H1 (cell line): ENCODE measurements at regions not wholly inside any gene's neighbourhood (a gene's known extent, or its start where the extent isn't known, plus 50 kb on each side); places are given as distances from the start of the nearest gene placed in this dataset.

Experiments
- CTCF ChIA-PET: fragments of 300-600 bp; sonication (Branson Sonifier 250); formaldehyde crosslinking; loops from one replicate; lab custom pipeline; 2021; ENCODE audit not compliant: partially characterized antibody; lab: Charles Lee
- POLR2A ChIA-PET: fragments of 300-600 bp; sonication (Branson Sonifier 250); formaldehyde crosslinking; loops from one replicate; lab custom pipeline; 2021; ENCODE audit warnings: inconsistent platforms; ENCODE audit not compliant: partially characterized antibody; lab: Charles Lee
- DNase-seq, 2 experiments: peaks; one replicate each; pipeline versions ENCODE4 v3.0.0 to v3.0.0-alpha.2; 2010 to 2022; ENCODE audit warnings: low spot score in 2 of 2, low read depth in 1 of 2, mixed read lengths in 1 of 2
- FAIRE-seq: peaks from 2 replicates; lab custom pipeline; 2011; peaks lifted over from hg19 to GRCh38; lab: Jason Lieb, UNC
- H2AFZ ChIP-seq: 2 replicates; pipeline ENCODE4 v1.8.1; 2012; ENCODE audit warnings: low read length, inconsistent platforms
- H2AK5ac ChIP-seq: 2 replicates; pipeline ENCODE4 v1.6.1; 2013; ENCODE audit warnings: low read depth, low read length
- H2BK120ac ChIP-seq: replicated peaks from 2 replicates; pipeline ENCODE3; 2013; ENCODE audit warnings: low read depth, low read length, inconsistent platforms
- H2BK12ac ChIP-seq: 2 replicates; pipeline ENCODE4 v1.6.1; 2013; ENCODE audit warnings: low read depth, low read length
- H2BK15ac ChIP-seq: 2 replicates; pipeline ENCODE4 v1.6.1; 2013; ENCODE audit warnings: low read length
- H2BK20ac ChIP-seq: 2 replicates; pipeline ENCODE4 v1.6.1; 2013; ENCODE audit warnings: low read length
- H2BK5ac ChIP-seq: 2 replicates; pipeline ENCODE4 v1.6.1; 2013; ENCODE audit warnings: low read depth, low read length
- H3K14ac ChIP-seq: 2 replicates; pipeline ENCODE4 v1.6.1; 2013; ENCODE audit warnings: inconsistent platforms; ENCODE audit not compliant: insufficient read length
- H3K18ac ChIP-seq: 2 replicates; pipeline ENCODE4 v1.6.1; 2013; ENCODE audit warnings: low read length; ENCODE audit errors: extremely low read depth
- H3K23ac ChIP-seq: 2 replicates; pipeline ENCODE4 v1.6.1; 2013; ENCODE audit warnings: inconsistent platforms; ENCODE audit not compliant: insufficient read length
- H3K23me2 ChIP-seq: 2 replicates; pipeline ENCODE4 v1.6.1; 2013; ENCODE audit warnings: low read depth, low read length
- H3K27ac ChIP-seq: 2 replicates; pipeline ENCODE4 v1.6.1; 2011; ENCODE audit warnings: low read depth, low read length, inconsistent platforms
- H3K27me3 ChIP-seq, 4 experiments: replicated peaks in 1 of 4; 1 replicate in 1 of 4; 2 replicates in 3 of 4; pipeline versions ENCODE4 v1.6.1 to v1.8.1; 2011 to 2013; ENCODE audit warnings: low read length in 3 of 4, mild to moderate bottlenecking in 3 of 4, inconsistent platforms in 2 of 4, mixed read lengths in 2 of 4, moderate library complexity in 1 of 4; ENCODE audit not compliant: control insufficient read depth in 3 of 4, insufficient read depth in 3 of 4; ENCODE audit errors: extremely low read depth in 1 of 4
- H3K36me3 ChIP-seq, 4 experiments: 2 replicates each; pipeline versions ENCODE4 v1.6.1 to v1.8.1; 2011 to 2013; ENCODE audit warnings: mild to moderate bottlenecking in 4 of 4, low read length in 3 of 4, moderate library complexity in 2 of 4, control low read depth in 1 of 4, inconsistent platforms in 1 of 4; ENCODE audit not compliant: insufficient read depth in 4 of 4, control insufficient read depth in 2 of 4
- H3K4ac ChIP-seq: replicated peaks from 2 replicates; pipeline ENCODE3; 2013; ENCODE audit warnings: low read length, low read depth, mixed read lengths, inconsistent platforms; ENCODE audit not compliant: insufficient read length
- H3K4me1 ChIP-seq, 4 experiments: replicated peaks in 1 of 4; 1 replicate in 1 of 4; 2 replicates in 3 of 4; pipeline versions ENCODE4 v1.6.1 to v1.8.1; 2011 to 2013; ENCODE audit warnings: low read length in 3 of 4, inconsistent platforms in 2 of 4, mixed read lengths in 1 of 4; ENCODE audit not compliant: insufficient read depth in 4 of 4, control insufficient read depth in 3 of 4
- H3K4me2 ChIP-seq, 2 experiments: 2 replicates each; pipeline versions ENCODE4 v1.6.1 to v1.8.1; 2011 to 2013; ENCODE audit warnings: low read depth in 2 of 2, low read length in 2 of 2, control low read depth in 1 of 2, inconsistent platforms in 1 of 2, mild to moderate bottlenecking in 1 of 2; ENCODE audit not compliant: insufficient read depth in 1 of 2
- H3K4me3 ChIP-seq, 4 experiments: fragments of 200-600, 300-600 bp in 1 of 4; sonication (generic), shearing (Covaris generic), sonication (Bioruptor Twin) in 1 of 4; 2 replicates each; pipeline versions ENCODE4 v1.5.1 to v1.8.1; 2011 to 2016; ENCODE audit warnings: low read length in 4 of 4, low read depth in 3 of 4, control low read depth in 2 of 4, inconsistent platforms in 2 of 4, mild to moderate bottlenecking in 2 of 4, mixed read lengths in 1 of 4, moderate library complexity in 1 of 4; ENCODE audit not compliant: insufficient read depth in 2 of 4; ENCODE audit errors: extremely low read depth in 1 of 4
- H3K56ac ChIP-seq: replicated peaks from 2 replicates; pipeline ENCODE3; 2013; ENCODE audit warnings: low read depth, mild to moderate bottlenecking, mixed read lengths, low read length, inconsistent platforms; ENCODE audit not compliant: insufficient read length
- H3K79me1 ChIP-seq: 2 replicates; pipeline ENCODE4 v1.6.1; 2013; ENCODE audit warnings: low read depth, low read length, control low read depth
- H3K79me2 ChIP-seq, 2 experiments: 2 replicates each; pipeline versions ENCODE4 v1.6.1 to v1.8.1; 2012 to 2013; ENCODE audit warnings: low read length in 2 of 2, mild to moderate bottlenecking in 2 of 2, inconsistent platforms in 1 of 2; ENCODE audit not compliant: insufficient read depth in 2 of 2, control insufficient read depth in 1 of 2
- H3K9ac ChIP-seq, 4 experiments: replicated peaks in 1 of 4; 1 replicate in 1 of 4; 2 replicates in 3 of 4; pipeline versions ENCODE4 v1.6.1 to v1.8.1; 2011 to 2013; ENCODE audit warnings: low read depth in 3 of 4, low read length in 3 of 4, control low read depth in 2 of 4, mild to moderate bottlenecking in 2 of 4, moderate library complexity in 2 of 4, inconsistent platforms in 1 of 4; ENCODE audit errors: extremely low read depth in 1 of 4
- H3K9me3 ChIP-seq, 2 experiments: 2 replicates each; pipeline versions ENCODE4 v1.6.1 to v1.8.1; 2012 to 2013; ENCODE audit warnings: mild to moderate bottlenecking in 2 of 2, moderate library complexity in 2 of 2, control low read depth in 1 of 2, inconsistent platforms in 1 of 2, low read depth in 1 of 2, low read length in 1 of 2, mixed read lengths in 1 of 2; ENCODE audit not compliant: insufficient read depth in 2 of 2
- H4K20me1 ChIP-seq, 2 experiments: replicated peaks in 1 of 2; 2 replicates each; pipeline versions ENCODE3 to v1.8.1; 2011 to 2013; ENCODE audit warnings: inconsistent platforms in 2 of 2, low read length in 2 of 2, mild to moderate bottlenecking in 1 of 2; ENCODE audit not compliant: insufficient read depth in 2 of 2, control insufficient read depth in 1 of 2
- H4K5ac ChIP-seq: 2 replicates; pipeline ENCODE4 v1.6.1; 2013; ENCODE audit warnings: low read length, low read depth, mixed read lengths, inconsistent platforms; ENCODE audit not compliant: insufficient read length
- H4K8ac ChIP-seq: 2 replicates; pipeline ENCODE4 v1.8.0; 2013; ENCODE audit warnings: mild to moderate bottlenecking, moderate library complexity, low read length, inconsistent platforms; ENCODE audit not compliant: insufficient read depth; ENCODE audit errors: extremely low read depth
- H4K91ac ChIP-seq: replicated peaks from 2 replicates; pipeline ENCODE3; 2013; ENCODE audit warnings: low read length, mixed read lengths, inconsistent platforms; ENCODE audit not compliant: insufficient read length
- BCL11A ChIP-seq, 2 experiments: IDR thresholded peaks; one replicate each; pipeline ENCODE4 v1.6.1; 2011; ENCODE audit warnings: low read depth in 2 of 2, low read length in 2 of 2, mild to moderate bottlenecking in 2 of 2
- CEBPB ChIP-seq: IDR thresholded peaks from 2 replicates; pipeline ENCODE4 v1.6.1; 2012; ENCODE audit warnings: low read depth, low read length
- FOSL1 ChIP-seq: IDR thresholded peaks from 2 replicates; pipeline ENCODE4 v1.6.1; 2011; ENCODE audit warnings: mild to moderate bottlenecking, low read depth, low read length, moderate library complexity; ENCODE audit not compliant: insufficient read depth
- GABPA ChIP-seq: IDR thresholded peaks from 2 replicates; pipeline ENCODE4 v1.6.1; 2011; ENCODE audit warnings: mild to moderate bottlenecking, low read length, moderate library complexity, borderline replicate concordance; ENCODE audit not compliant: insufficient read depth
- KDM1A ChIP-seq: fragments of 200-600, 300-600 bp; sonication (generic); IDR thresholded peaks from 2 replicates; pipeline ENCODE4 v1.7.1; 2016; ENCODE audit warnings: mild to moderate bottlenecking, low read length, borderline replicate concordance
- SIN3A ChIP-seq, 2 experiments: IDR thresholded peaks in 1 of 2; conservative IDR thresholded peaks in 1 of 2; 2 replicates each; pipeline ENCODE4 v1.6.1; 2011 to 2012; ENCODE audit warnings: low read length in 2 of 2, improper control_type of control experiment in 1 of 2, low read depth in 1 of 2, mild to moderate bottlenecking in 1 of 2
- SIX5 ChIP-seq: IDR thresholded peaks from 2 replicates; pipeline ENCODE4 v1.6.1; 2011; ENCODE audit warnings: mild to moderate bottlenecking, low read depth, low read length
- SP2 ChIP-seq: IDR thresholded peaks from 2 replicates; pipeline ENCODE4 v1.6.1; 2012; ENCODE audit warnings: mild to moderate bottlenecking, low read length, inconsistent platforms
- SP4 ChIP-seq: IDR thresholded peaks from 2 replicates; pipeline ENCODE4 v1.6.1; 2012; ENCODE audit warnings: low read length, inconsistent platforms
- TAF1 ChIP-seq: IDR thresholded peaks from 2 replicates; pipeline ENCODE4 v1.6.1; 2011; ENCODE audit warnings: mild to moderate bottlenecking, low read depth, low read length
- USF2 ChIP-seq: IDR thresholded peaks from 2 replicates; pipeline ENCODE4 v1.6.1; 2011; ENCODE audit warnings: low read length, improper control_type of control experiment
- WGBS, 2 experiments: shearing (Covaris generic) in 1 of 2; methylation state at CpG; one replicate each; pipeline versions ENCODE4 v1.1.6 to v1.1.7; 2013 to 2015; ENCODE audit warnings: low lambda C conversion rate in 2 of 2, mixed read lengths in 2 of 2, inconsistent platforms in 1 of 2, low coverage in 1 of 2, missing lambda C conversion rate in 1 of 2; ENCODE audit not compliant: insufficient replicate concordance in 2 of 2, insufficient coverage in 1 of 2, insufficient read length in 1 of 2; ENCODE audit errors: extremely low coverage in 1 of 2, missing lambda C conversion rate in 1 of 2; 5-methylcytosine and 5-hydroxymethylcytosine counted together
- TF ChIP-seq, protein P1 (sequence below): IDR thresholded peaks from 2 replicates; pipeline ENCODE4 v1.6.1; 2011; ENCODE audit warnings: low read depth, mild to moderate bottlenecking, low read length; ENCODE audit not compliant: insufficient read depth

DNA sequence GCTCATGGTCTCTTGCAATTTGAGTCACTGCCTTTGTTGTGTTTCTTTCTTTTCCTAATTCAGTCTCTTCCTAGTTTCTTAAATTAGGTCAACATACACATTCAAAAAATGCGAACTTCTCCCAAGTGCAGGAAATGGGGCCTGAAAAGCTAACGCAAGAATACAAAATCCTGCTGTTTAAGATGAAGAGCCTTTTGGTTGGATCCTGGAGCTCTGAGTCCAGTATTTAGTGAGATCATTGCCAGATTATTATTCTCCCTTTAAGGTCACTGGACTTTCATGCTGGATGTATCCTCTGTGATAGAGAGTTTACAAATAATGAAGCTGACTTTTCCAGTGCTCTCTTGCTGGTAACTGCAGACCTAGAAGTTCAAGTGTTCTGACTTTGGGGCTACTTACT lies 401.9 kb upstream of the MKI67 start:
- H4K5ac ChIP-seq: no peak overlapping the region
- no peaks in the 10 kb centered on the region for H3K9me3 ChIP-seq
- 49% methylated on average over 2 of the region's 2 CpGs; no CpG with 5 or more reads in 1 of the 2 experiments for WGBS, 2 experiments
- H3K4me2 ChIP-seq: peak overlapping the region in 1 of 2 experiments; percentile 50; a peak in 2 of 4 replicates
- H3K27me3 ChIP-seq: no peaks in the 10 kb centered on the region; a peak in 1 of 7 replicates
- no peak overlapping the region for H3K27ac ChIP-seq
- H3K23me2 ChIP-seq: no peaks in the 10 kb centered on the region
- ChIA-PET POLR2A (interaction anchor here (2.2 kb wide), 1 partner anchor 10 kb away, joined by 8 read pairs; no protein-coding TSS in a partner anchor), CTCF (interaction anchor here (1.3 to 6.6 kb wide), 15 partner anchors 11 to 332 kb away, joined by 3 to 52 read pairs (median 6); no protein-coding TSS in a partner anchor)
- H3K18ac ChIP-seq: peak overlapping the region; percentile 1; the same call in 1 of the 2 replicates
- peak overlapping the region; percentile 11; the same call in 1 of the 2 replicates for H2BK12ac ChIP-seq
- no peak overlapping the region for H2BK15ac ChIP-seq
- H2BK5ac ChIP-seq: no peak overlapping the region
- H3K4me1 ChIP-seq: peaks cover 0 to 16% (median 5%) of the 10 kb centered on the region in 4 experiments; a peak in 5 of 7 replicates
- H4K8ac ChIP-seq: no peak overlapping the region
- H3K14ac ChIP-seq: no peak overlapping the region
- H3K9ac ChIP-seq: no peak overlapping the region
- H2AK5ac ChIP-seq: no peak overlapping the region
- no peak for FAIRE-seq
- no peaks in the 10 kb centered on the region for H4K20me1 ChIP-seq
- no peak overlapping the region for H3K4me3 ChIP-seq
- H3K79me2 ChIP-seq: no peaks in the 10 kb centered on the region
- H4K91ac ChIP-seq: no peak overlapping the region
- no peak for DNase-seq
- H3K4ac ChIP-seq: no peak overlapping the region
- H3K23ac ChIP-seq: no peak overlapping the region
- H2BK20ac ChIP-seq: 0 out of 2 replicates have a peak overlapping the region, but pooled peaks have one; percentile 52
- no peaks in the 10 kb centered on the region for H3K36me3 ChIP-seq
- no peaks in the 10 kb centered on the region for H3K79me1 ChIP-seq
- H2AFZ ChIP-seq: peak overlapping the region; percentile 71; the same call in 1 of the 2 replicates
- H3K56ac ChIP-seq: no peak overlapping the region
- no peak overlapping the region for H2BK120ac ChIP-seq
- TF ChIP-seq BCL11A (IDR thresholded peaks at IDR 0.05; ENCODE audit: low read depth in 2 of 2, low read length in 2 of 2) (no peak), KDM1A (no peak), SP2 (no peak), SIX5 (no peak), CEBPB (no peak), SIN3A (conservative IDR thresholded peaks at IDR 0.05 in 1 of 2, IDR thresholded peaks at IDR 0.05 in 1 of 2; ENCODE audit: low read depth in 1 of 2, low read length in 2 of 2) (no peak), SP4 (no peak), FOSL1 (no peak), TAF1 (no peak), USF2 (no peak), GABPA (no peak)
- TF ChIP-seq, protein P1, sequence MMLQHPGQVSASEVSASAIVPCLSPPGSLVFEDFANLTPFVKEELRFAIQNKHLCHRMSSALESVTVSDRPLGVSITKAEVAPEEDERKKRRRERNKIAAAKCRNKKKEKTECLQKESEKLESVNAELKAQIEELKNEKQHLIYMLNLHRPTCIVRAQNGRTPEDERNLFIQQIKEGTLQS: no peak
